Activated CD8-positive, alpha-beta T cell treated with anti-CD3 and anti-CD28 coated beads, Interleukin-2, amount 10 ng/mL, durations not matched to agents 7 days and 5 days (primary cell): ENCODE measurements at regions not wholly inside any gene's neighbourhood (a gene's known extent, or its start where the extent isn't known, plus 50 kb on each side); places are given as distances from the start of the nearest gene placed in this dataset.
"Not testable (repeated sequence)": the region's sequence is repeated elsewhere in the genome, so short reads cannot be mapped to it uniquely, and the experiment has no call there.

ENCODE experiments used
- ATAC-seq: fragments of 150-1000 bp; cut with Tn5 transposase; one replicate; pipeline ENCODE4 v1.10.0; 2021; ENCODE audit warnings: moderate library complexity
- CTCF ChIA-PET: fragments of 350-600 bp; sonication (Branson Sonifier 250); formaldehyde crosslinking; loops from one replicate; lab custom pipeline; 2021; ENCODE audit warnings: antibody characterized with exemption; lab: Charles Lee
- POLR2A ChIA-PET: fragments of 350-600 bp; sonication (Branson Sonifier 250); formaldehyde crosslinking; loops from one replicate; lab custom pipeline; 2021; ENCODE audit warnings: antibody characterized with exemption; lab: Charles Lee
- DNase-seq: peaks from one replicate; pipeline ENCODE4 v3.0.0-alpha.2; 2020
- H3K27ac Mint-ChIP-seq: one replicate; pipeline ENCODE4 v1.8.0; 2021; ENCODE audit warnings: mild to moderate bottlenecking, mixed read lengths
- H3K27me3 Mint-ChIP-seq: one replicate; pipeline ENCODE4 v1.8.0; 2021; ENCODE audit warnings: low read depth, mixed read lengths
- H3K36me3 Mint-ChIP-seq: one replicate; pipeline ENCODE4 v1.8.0; 2021; ENCODE audit warnings: low read depth, mixed read lengths
- H3K4me1 Mint-ChIP-seq: one replicate; pipeline ENCODE4 v1.8.0; 2021; ENCODE audit warnings: low read depth, mixed read lengths
- H3K4me3 Mint-ChIP-seq: one replicate; pipeline ENCODE4 v1.8.0; 2021; ENCODE audit warnings: mild to moderate bottlenecking, mixed read lengths
- H3K9me3 Mint-ChIP-seq: one replicate; pipeline ENCODE4 v1.8.0; 2022; ENCODE audit warnings: mixed read lengths; ENCODE audit not compliant: insufficient read depth

DNA sequence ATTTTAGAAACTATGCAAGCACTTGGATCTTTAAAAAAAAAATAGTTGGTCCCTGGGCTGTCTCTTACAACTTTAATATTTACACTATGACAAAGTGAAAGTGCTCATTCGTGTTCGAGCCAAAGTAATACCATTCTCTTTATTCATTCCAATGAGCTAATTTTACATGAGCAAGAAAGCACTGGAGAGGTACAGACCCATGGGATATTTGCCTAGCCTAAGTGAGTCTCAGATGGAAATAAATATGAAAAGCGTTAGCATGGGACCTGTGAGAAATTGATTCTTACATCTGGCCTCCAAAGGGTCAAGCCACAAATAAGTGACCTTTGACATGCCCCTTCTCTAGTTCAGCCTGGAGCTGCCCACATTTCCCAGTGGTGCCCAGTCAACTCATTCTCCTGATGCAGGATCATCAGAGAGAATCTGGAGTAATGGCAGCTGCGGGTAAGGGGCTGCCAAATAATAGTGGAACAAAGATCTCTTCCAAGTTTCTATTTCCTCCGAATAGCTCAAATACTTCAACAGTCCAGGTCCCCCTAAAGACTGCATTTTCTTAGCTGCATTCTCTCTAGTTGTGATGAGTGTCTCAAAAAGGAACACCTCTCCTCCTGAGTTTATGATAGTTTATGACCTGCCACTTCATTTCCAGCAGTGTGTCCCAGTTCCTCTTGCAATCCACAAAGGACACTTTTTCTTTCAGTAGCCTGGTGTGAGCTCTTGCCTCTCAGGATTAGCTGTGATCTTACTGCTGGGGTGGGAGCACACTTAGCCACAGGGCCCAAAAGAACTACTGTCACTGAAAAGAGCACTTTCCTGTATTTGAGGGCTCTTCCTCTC lies 208.2 kb downstream of the DAD1 start:
- POLR2A ChIA-PET = no interaction called here
- Mint-ChIP-seq H3K4me1 (no peaks in the 10 kb centered on the region), H3K27ac (no peak overlapping the region), H3K9me3 (no peaks in the 10 kb centered on the region), H3K4me3 (no peak overlapping the region), H3K36me3 (no peaks in the 10 kb centered on the region), H3K27me3 (no peaks in the 10 kb centered on the region)
- DNase-seq (no peak), ATAC-seq (no peak)
- CTCF ChIA-PET = no interaction called here

DNA sequence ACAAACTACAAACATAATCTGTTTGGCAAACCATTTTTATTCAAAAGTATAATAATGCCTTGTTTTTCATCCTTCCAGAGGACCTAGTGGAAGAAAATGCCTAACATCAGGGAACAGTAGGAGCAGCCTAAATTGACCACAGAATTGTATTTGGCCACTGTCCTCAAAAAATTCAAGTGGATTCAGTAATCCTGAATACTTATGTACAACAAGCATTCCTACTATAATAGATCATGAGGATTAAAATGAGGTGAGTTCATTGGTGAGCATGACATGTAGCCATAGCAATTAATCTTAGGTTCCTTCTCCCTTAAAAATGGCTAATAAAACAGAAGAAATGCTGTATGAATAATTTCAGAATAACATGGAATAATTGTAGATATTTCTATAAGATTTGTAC lies 209.3 kb downstream of the DAD1 start:
- DNase-seq (no peak), ATAC-seq (no peak)
- Mint-ChIP-seq H3K27me3 (no peaks in the 10 kb centered on the region), H3K36me3 (no peaks in the 10 kb centered on the region), H3K9me3 (no peaks in the 10 kb centered on the region), H3K4me3 (no peak overlapping the region), H3K4me1 (no peaks in the 10 kb centered on the region), H3K27ac (no peak overlapping the region)
- POLR2A ChIA-PET = no interaction called here
- CTCF ChIA-PET = no interaction called here

DNA sequence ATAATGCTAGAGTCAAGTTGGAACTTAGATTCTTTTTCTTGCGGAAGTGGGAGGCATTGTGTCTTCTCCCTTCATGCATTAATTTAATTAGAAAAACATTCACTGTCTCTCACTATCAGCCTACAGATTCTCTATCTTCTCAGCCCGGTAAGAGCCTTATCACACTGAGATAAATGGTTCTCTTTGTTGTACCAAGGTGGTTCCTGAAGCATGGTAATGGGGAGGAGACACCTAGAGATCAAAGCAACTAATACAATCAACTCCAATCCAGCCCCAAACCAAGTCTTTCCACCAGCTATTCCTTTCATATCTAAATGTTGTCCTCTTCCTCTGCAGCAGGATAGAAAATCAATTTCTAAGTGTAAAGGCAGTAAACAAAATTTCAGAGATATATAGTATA lies 210.8 kb downstream of the DAD1 start:
- H3K4me1 Mint-ChIP-seq = no peaks in the 10 kb centered on the region
- no peak overlapping the region for H3K27ac Mint-ChIP-seq
- H3K9me3 Mint-ChIP-seq = no peaks in the 10 kb centered on the region
- H3K36me3 Mint-ChIP-seq = no peaks in the 10 kb centered on the region
- ATAC-seq = no peak
- POLR2A ChIA-PET = no interaction called here
- no peak overlapping the region for H3K4me3 Mint-ChIP-seq
- CTCF ChIA-PET = no interaction called here
- H3K27me3 Mint-ChIP-seq = no peaks in the 10 kb centered on the region
- no peak for DNase-seq

- ChIA-PET CTCF (no interaction called here), POLR2A (no interaction called here)
- H3K27ac Mint-ChIP-seq = no peak overlapping the region
Observed at GRCh38 chr14:22375321-22375930, 213.6 kb downstream of the DAD1 start.

DNA sequence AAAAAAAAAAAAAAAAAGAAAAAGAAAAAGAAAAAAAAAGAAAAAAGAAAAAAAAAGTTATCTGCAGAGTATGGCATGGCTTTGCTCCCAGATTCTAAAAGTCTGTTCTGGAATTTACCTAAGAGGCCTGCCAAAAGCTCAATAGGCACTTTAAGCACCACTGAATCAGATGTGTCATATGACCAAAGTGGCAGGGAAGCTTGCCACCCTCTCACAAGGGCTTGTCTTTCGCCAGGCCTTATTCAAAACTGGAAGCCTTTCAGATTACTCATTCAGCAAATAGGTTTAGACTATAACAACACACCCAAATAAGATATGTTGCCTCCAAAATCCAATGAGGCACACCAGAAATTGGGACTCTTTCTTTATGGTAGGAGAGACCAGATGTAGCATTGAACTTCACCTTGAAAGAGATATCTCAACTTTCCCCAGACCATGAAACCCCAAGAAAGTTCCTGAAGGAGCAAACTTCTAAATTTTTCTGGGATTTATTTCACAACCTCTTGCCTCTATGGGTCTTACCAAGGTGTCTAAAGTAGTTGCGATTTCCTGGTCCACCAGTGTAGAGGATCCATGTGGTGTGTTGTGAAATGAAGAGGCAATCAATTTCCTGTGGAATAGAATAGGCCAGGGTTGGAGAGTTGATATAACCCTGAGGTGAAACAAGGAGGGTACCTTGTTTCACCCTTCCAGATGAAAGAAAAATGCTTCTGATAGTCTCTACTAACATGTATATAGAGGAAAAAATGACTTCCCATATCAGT lies 218.8 kb downstream of the DAD1 start:
- POLR2A ChIA-PET = no interaction called here
- Mint-ChIP-seq H3K36me3 (no peaks in the 10 kb centered on the region), H3K27ac (no peak overlapping the region), H3K4me1 (no peaks in the 10 kb centered on the region), H3K27me3 (no peaks in the 10 kb centered on the region), H3K9me3 (no peaks in the 10 kb centered on the region), H3K4me3 (no peak overlapping the region)
- no peak for ATAC-seq
- CTCF ChIA-PET = no interaction called here
- DNase-seq = no peak

More at GRCh38 chr14:22375321-22375930, 213.6 kb downstream of the DAD1 start:
- H3K27me3 Mint-ChIP-seq = no peaks in the 10 kb centered on the region
- no peaks in the 10 kb centered on the region for H3K4me1 Mint-ChIP-seq
- H3K4me3 Mint-ChIP-seq = no peak overlapping the region
- no peaks in the 10 kb centered on the region for H3K9me3 Mint-ChIP-seq
- no peak for ATAC-seq
- DNase-seq = no peak
- H3K36me3 Mint-ChIP-seq = no peaks in the 10 kb centered on the region

DNA sequence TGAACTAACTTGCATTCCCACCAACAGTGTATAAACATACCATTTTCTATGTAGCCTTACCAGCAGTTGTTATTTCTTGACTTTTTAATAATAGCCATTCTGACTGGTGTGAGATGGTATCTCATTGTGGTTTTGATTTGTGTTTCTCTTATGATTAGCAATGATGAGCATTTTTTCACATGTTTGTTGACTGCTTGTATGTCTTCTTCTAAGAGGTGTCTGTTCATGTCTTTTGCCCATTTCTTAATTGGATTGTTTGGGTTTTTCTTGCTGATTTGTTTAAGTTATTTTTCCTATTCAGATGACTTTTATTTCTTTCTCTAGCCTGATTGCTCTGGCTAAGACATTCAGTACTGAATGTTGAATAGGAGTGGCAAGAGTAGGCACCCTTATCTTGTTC lies 230.3 kb downstream of the DAD1 start:
- H3K27ac Mint-ChIP-seq = no peak overlapping the region
- ChIA-PET CTCF (no interaction called here), POLR2A (no interaction called here)
- H3K36me3 Mint-ChIP-seq = no peaks in the 10 kb centered on the region
- H3K4me1 Mint-ChIP-seq = no peaks in the 10 kb centered on the region
- no peaks in the 10 kb centered on the region for H3K9me3 Mint-ChIP-seq
- no peak overlapping the region for H3K4me3 Mint-ChIP-seq
- DNase-seq = no peak
- no peaks in the 10 kb centered on the region for H3K27me3 Mint-ChIP-seq
- ATAC-seq = no peak

- H3K4me1 Mint-ChIP-seq, H3K27me3 Mint-ChIP-seq, CTCF ChIA-PET: not testable (repeated sequence)
Observed at GRCh38 chr14:22349281-22349680, 239.7 kb downstream of the DAD1 start.

GRCh38 chr14:22344673-22345072 lies 244.4 kb downstream of the DAD1 start:
- no peaks in the 10 kb centered on the region for H3K9me3 Mint-ChIP-seq
- ChIA-PET POLR2A (no interaction called here), CTCF (no interaction called here)
- DNase-seq (no peak), ATAC-seq (no peak)
- H3K27ac Mint-ChIP-seq = no peak overlapping the region
- no peaks in the 10 kb centered on the region for H3K4me1 Mint-ChIP-seq
- H3K4me3 Mint-ChIP-seq = no peak overlapping the region
- no peaks in the 10 kb centered on the region for H3K36me3 Mint-ChIP-seq
- no peaks in the 10 kb centered on the region for H3K27me3 Mint-ChIP-seq

More at GRCh38 chr14:22349281-22349680, 239.7 kb downstream of the DAD1 start:
- DNase-seq, ATAC-seq, H3K4me3 Mint-ChIP-seq, POLR2A ChIA-PET, H3K9me3 Mint-ChIP-seq, H3K27ac Mint-ChIP-seq, H3K36me3 Mint-ChIP-seq: not testable (repeated sequence)

DNA sequence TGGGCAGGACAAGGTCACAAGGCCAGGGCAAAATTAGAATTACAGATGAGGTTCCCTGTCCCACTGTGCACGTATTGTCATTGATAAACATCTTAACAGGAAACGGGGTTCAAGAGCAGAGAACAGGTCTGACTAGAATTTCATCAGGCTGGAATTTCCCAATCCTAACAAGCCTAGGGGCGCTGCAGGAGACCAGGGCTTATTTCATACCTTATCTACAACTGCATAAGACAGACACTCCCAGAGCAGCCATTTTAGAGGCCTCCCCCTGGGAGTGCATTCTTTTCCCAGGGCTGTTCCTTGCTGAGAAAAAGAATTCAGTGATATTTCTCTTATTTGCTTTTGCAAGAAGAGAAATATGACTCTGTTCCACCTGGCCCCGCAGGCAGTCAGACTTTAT lies 244.8 kb downstream of the DAD1 start:
- H3K4me1 Mint-ChIP-seq, H3K9me3 Mint-ChIP-seq, CTCF ChIA-PET, H3K27me3 Mint-ChIP-seq, H3K4me3 Mint-ChIP-seq, H3K36me3 Mint-ChIP-seq, H3K27ac Mint-ChIP-seq, ATAC-seq, DNase-seq, POLR2A ChIA-PET: not testable (repeated sequence)

DNA sequence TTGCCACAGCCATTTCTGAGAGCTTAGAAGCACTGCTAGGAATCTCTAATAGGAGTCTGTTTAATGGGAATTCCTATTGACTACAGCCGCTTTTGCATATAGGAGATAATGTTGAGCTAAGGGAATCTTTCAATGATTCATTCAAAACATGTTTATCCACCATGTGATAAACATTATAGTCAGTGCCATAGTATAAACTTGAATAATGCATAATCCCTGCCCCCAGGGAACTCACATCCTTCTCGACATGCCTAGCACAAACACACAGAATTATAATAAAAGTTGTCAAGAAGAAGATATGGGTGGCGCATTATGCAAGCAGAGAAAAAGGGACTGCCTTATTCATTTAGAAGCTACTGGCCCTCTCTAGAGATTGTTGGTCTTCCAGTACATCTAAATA lies 248.0 kb downstream of the DAD1 start:
- Mint-ChIP-seq H3K27me3 (no peaks in the 10 kb centered on the region), H3K27ac (no peak overlapping the region), H3K36me3 (no peaks in the 10 kb centered on the region), H3K4me3 (no peak overlapping the region), H3K4me1 (no peaks in the 10 kb centered on the region), H3K9me3 (no peaks in the 10 kb centered on the region)
- CTCF ChIA-PET = no interaction called here
- DNase-seq (no peak), ATAC-seq (no peak)
- POLR2A ChIA-PET = no interaction called here

DNA sequence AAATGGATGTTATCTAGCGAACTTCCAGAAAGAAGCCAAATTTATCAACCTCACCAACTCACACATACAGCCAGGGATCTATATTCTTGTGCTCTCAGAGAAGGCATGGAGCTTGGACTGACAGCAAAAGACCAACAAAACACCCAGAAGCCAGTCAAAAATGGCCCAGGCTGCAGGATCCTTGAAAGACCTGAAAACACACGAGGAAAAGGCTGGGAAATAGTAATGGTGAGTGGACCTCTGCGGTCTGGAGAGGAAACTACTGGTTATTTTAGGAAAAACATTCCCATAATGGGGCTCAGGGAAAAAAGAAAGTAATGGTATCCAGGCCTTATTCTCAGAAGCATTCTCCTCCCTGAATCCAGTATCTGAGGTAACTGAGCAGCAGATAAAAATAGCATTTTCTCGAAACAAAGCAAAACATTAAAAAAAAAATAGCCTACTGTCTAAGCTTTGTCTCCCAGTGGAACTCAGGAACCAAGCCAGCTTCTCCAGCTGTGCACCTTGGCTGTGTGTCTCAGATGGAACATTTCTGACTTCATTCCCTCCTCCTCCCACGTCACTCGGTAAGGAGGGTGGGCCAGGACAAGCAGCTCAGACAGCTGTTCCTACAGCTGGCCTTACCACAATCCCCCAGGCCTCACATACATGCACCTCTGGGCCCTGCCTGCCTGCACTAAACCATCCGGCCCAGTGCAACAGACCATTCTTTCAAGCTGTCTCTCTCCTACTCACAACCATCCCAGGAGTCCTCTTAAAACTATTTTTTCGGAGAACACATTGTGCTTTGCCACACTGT lies 249.9 kb downstream of the DAD1 start:
- no peaks in the 10 kb centered on the region for H3K36me3 Mint-ChIP-seq
- no peaks in the 10 kb centered on the region for H3K27me3 Mint-ChIP-seq
- ATAC-seq (no peak), DNase-seq (no peak)
- POLR2A ChIA-PET = no interaction called here
- H3K27ac Mint-ChIP-seq = no peak overlapping the region
- no peak overlapping the region for H3K4me3 Mint-ChIP-seq
- no peaks in the 10 kb centered on the region for H3K9me3 Mint-ChIP-seq
- CTCF ChIA-PET = no interaction called here
- no peaks in the 10 kb centered on the region for H3K4me1 Mint-ChIP-seq
